ENCODE measurements at regions not wholly inside any gene's neighbourhood (a gene's known extent, or its start where the extent isn't known, plus 50 kb on each side); places are given as distances from the start of the nearest gene placed in this dataset.
"Not testable (repeated sequence)": the region's sequence is repeated elsewhere in the genome, so short reads cannot be mapped to it uniquely, and the experiment has no call there.

DNA sequence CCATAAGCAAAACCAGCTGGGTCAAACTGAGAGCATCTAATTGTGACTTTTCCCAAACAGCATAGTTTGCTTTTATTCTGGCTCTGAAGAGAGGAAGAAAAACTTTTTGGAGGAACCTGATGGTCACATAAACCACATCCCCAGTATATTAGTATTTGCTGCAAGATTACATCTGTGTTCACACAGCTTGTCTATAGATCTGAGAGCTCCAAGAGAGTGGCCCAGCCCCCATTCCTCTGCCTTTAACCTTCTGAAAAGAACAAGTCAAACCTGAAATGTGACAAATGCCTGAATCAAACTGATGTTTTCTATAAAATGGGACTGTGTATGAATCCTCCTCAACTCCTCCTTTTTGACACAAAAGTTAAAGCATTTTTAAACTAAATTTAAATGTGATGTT lies 435.2 kb downstream of the ZNF479 start:
- CTCF ChIA-PET; POLR2A ChIA-PET; DNase-seq (ENCODE audit: low read depth, low spot score); H3K4me3 ChIP-seq (ENCODE audit: low read depth, low read length): not testable (repeated sequence)

DNA sequence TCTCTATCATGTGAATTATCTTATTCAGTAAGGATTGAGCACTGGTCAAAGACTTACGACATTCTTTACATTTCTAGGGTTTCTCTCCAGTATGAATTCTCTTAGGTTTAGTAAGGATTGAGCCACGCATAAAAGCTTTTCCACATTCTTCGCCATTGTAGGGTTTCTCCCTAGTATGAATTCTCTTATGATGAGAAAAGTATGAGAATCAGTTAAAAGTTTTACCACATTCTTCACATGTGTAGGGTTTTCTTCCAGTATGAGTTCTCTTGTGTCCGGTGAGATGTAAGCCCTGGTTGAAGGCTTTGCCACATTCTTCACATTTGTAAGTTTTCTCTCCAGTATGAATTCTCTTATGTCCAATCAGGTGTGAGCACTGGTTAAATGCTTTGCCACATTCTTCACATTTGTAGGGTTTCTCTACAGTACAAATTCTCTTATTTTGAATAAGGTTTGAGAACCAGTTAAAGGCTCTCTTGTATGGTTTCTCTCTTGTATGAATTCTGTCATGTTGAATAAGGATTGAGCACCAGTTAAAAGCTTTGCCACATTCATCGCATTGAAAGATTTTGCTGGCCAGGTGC lies 445.9 kb downstream of the ZNF479 start:
- DNase-seq (ENCODE audit: low read depth, low spot score), result no peak
- no peak overlapping the region for H3K4me3 ChIP-seq (ENCODE audit: low read depth, low read length)
- ChIA-PET POLR2A (no interaction called here), CTCF (no interaction called here)
- TF ChIP-seq, protein P1, sequence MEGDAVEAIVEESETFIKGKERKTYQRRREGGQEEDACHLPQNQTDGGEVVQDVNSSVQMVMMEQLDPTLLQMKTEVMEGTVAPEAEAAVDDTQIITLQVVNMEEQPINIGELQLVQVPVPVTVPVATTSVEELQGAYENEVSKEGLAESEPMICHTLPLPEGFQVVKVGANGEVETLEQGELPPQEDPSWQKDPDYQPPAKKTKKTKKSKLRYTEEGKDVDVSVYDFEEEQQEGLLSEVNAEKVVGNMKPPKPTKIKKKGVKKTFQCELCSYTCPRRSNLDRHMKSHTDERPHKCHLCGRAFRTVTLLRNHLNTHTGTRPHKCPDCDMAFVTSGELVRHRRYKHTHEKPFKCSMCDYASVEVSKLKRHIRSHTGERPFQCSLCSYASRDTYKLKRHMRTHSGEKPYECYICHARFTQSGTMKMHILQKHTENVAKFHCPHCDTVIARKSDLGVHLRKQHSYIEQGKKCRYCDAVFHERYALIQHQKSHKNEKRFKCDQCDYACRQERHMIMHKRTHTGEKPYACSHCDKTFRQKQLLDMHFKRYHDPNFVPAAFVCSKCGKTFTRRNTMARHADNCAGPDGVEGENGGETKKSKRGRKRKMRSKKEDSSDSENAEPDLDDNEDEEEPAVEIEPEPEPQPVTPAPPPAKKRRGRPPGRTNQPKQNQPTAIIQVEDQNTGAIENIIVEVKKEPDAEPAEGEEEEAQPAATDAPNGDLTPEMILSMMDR (IDR thresholded peaks at IDR 0.05; ENCODE audit: insufficient read depth, low read length, missing control alignments), result no peak

DNA sequence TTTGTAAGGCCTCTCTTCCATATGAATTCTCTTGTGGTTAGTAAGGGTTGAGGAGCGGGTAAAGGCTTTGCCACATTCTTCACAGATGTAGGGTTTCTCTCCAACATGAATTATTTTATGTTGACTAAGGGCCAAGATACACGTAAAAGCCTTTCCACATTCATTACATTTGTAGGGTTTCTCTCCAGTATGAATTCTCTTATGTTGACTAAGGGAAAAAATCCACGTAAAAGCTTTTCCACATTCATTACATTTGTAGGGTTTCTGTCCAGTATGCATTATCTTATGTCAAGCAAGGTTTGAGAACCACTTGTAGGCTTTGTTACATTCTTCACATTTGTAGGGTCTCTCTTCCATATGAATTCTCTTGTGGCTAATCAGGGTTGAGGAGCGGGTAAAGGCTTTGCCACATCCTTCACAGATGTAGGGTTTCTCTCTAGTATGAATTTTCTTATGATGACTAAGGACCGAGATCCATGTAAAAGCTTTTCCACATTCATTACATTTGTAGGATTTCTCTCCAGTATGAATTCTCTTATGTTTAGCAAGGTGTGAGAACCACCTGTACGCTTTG lies 493.0 kb downstream of the ZNF479 start:
- TF ChIP-seq, protein P1 (IDR thresholded peaks at IDR 0.05; ENCODE audit: insufficient read depth, low read length, missing control alignments), result no peak
- CTCF ChIA-PET, result no interaction called here

DNA sequence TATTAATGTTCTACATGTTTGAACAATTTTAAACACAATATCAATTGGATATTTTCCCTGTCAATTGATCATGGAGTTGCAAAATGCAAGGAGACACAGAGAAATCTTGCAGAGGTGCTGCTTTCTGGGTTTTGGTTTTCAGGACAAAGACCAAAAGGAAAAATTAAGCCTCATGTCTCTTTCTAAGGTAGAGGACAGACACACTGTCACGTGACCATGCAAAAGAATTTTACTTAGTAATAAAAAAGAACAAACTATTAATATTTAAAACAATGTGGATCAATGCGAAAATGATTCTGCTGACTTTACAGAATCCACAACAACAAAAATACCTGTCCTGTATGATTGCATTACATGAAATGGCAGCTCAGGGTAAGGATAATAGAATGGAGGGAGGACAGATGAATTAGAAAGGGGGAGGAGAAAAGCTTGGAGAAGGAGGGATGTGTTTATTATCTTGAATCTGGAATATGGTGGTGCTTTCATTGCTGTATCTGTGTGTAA lies 493.7 kb upstream of the NUPR2 start:
- TF ChIP-seq, protein P1 (IDR thresholded peaks at IDR 0.05; ENCODE audit: insufficient read depth, low read length, missing control alignments), result no peak
- POLR2A ChIA-PET, result no interaction called here
- no peak for DNase-seq (ENCODE audit: low read depth, low spot score)
- CTCF ChIA-PET, result no interaction called here
- H3K4me3 ChIP-seq (ENCODE audit: low read depth, low read length), result no peak overlapping the region

More for the DNA sequence above, 493.0 kb downstream of the ZNF479 start:
- POLR2A ChIA-PET, result no interaction called here
- H3K4me3 ChIP-seq (ENCODE audit: low read depth, low read length), result no peak overlapping the region
- DNase-seq (ENCODE audit: low read depth, low spot score), result no peak

DNA sequence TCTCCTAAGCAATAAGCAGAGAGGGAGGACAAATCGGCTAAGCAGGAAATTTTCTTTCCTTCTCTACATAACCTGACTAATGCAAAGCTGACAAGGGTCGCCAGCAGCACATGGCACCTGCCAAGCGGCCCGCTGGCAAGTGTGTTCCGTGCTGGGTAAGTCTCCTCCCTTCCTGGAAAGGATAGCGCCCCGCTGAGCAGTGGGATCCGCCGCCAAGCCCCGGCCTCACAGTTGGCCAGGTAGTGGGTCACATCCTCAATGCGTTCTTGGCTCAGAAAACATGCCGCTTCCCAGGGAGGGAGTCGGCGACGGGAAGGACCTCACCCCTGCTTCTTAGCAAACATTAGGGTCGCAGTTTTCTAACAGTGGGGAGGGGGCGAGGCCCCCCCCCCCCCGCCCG lies 488.9 kb upstream of the NUPR2 start:
- TF ChIP-seq, protein P1 (IDR thresholded peaks at IDR 0.05; ENCODE audit: insufficient read depth, low read length, missing control alignments), result no peak
- no peak overlapping the region for H3K4me3 ChIP-seq (ENCODE audit: low read depth, low read length)
- no peak for DNase-seq (ENCODE audit: low read depth, low spot score)
- CTCF ChIA-PET, result no interaction called here
- POLR2A ChIA-PET, result no interaction called here

DNA sequence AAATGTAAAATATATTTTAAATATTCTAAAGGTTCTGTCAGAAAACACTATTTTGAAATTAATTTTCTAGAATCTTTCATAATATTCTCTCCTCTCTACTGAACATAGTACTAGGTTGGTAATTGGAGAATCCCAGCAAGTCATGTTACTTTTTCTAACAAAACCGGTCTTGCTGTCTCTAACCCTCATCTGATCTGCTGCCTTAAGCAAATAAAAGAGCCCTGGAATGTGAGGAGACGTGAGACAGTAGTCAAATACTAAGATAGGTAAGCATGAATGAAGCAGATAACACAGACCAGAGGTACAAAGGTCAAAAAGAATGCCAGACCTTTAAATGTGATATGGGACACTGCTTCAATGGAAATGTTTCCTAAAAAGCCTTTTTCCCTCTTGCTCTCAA lies 462.4 kb upstream of the NUPR2 start:
- no peak overlapping the region for H3K4me3 ChIP-seq (ENCODE audit: low read depth, low read length)
- ChIA-PET POLR2A (no interaction called here), CTCF (no interaction called here)
- TF ChIP-seq, protein P1 (IDR thresholded peaks at IDR 0.05; ENCODE audit: insufficient read depth, low read length, missing control alignments), result no peak
- DNase-seq (ENCODE audit: low read depth, low spot score), result no peak

DNA sequence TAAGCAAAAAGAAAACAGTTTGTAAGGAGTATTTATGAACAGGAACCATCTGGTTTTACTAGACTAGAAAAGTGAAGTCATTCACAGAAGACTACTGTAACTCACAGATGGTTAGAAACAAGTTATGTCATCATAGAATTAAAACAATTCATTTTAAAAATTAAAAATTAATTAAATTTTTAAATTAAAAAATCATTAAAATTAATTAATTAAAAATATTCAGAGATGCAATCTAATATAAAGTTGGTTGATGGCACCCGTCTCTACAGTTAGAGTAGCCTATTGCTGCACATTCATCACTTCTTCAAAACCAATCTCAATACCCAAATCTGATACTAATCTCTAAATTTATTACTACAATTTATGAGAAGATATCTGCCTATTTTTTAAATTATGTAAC lies 454.8 kb upstream of the NUPR2 start:
- TF ChIP-seq, protein P1 (IDR thresholded peaks at IDR 0.05; ENCODE audit: insufficient read depth, low read length, missing control alignments), result no peak
- CTCF ChIA-PET, result no interaction called here
- no peak overlapping the region for H3K4me3 ChIP-seq (ENCODE audit: low read depth, low read length)
- no peak for DNase-seq (ENCODE audit: low read depth, low spot score)
- POLR2A ChIA-PET, result no interaction called here
